Keratinocyte (primary cell): ENCODE measurements at regions not wholly inside any gene's neighbourhood (a gene's known extent, or its start where the extent isn't known, plus 50 kb on each side); places are given as distances from the start of the nearest gene placed in this dataset.

ENCODE experiments used
- DNase-seq: peaks from one replicate; pipeline ENCODE4 v3.0.0-alpha.2; 2011; ENCODE audit warnings: low read depth, missing footprints, low spot score
- FAIRE-seq: peaks from 2 replicates; lab custom pipeline; 2011; peaks lifted over from hg19 to GRCh38; lab: Jason Lieb, UNC
- H2AFZ ChIP-seq: 2 replicates; pipeline ENCODE4 v1.6.0; 2012; ENCODE audit warnings: low read length, control low read depth, inconsistent platforms; ENCODE audit not compliant: control insufficient read depth
- H3K27ac ChIP-seq: 2 replicates; pipeline ENCODE4 v1.5.1; 2011; ENCODE audit warnings: low read length; ENCODE audit not compliant: control insufficient read depth, insufficient read depth
- H3K27me3 ChIP-seq: 3 replicates; pipeline ENCODE4 v1.6.0; 2011; ENCODE audit warnings: low read length; ENCODE audit not compliant: control insufficient read depth, insufficient read depth; ENCODE audit errors: extremely low read depth
- H3K36me3 ChIP-seq, 2 experiments: 2 replicates in 1 of 2; 3 replicates in 1 of 2; pipeline ENCODE4 v1.5.1; 2011; ENCODE audit warnings: low read length in 2 of 2, mild to moderate bottlenecking in 1 of 2; ENCODE audit not compliant: control insufficient read depth in 2 of 2, insufficient read depth in 2 of 2; ENCODE audit errors: extremely low read depth in 1 of 2
- H3K4me1 ChIP-seq: 3 replicates; pipeline ENCODE4 v1.5.1; 2011; ENCODE audit warnings: low read length; ENCODE audit not compliant: control insufficient read depth, insufficient read depth; ENCODE audit errors: extremely low read depth
- H3K4me2 ChIP-seq: 3 replicates; pipeline ENCODE4 v1.6.0; 2011; ENCODE audit warnings: low read depth, low read length; ENCODE audit not compliant: control insufficient read depth, insufficient read depth; ENCODE audit errors: extremely low read depth
- H3K4me3 ChIP-seq, 3 experiments: fragments of 200-600 bp in 1 of 3; sonication (generic) in 1 of 3; 2 replicates in 2 of 3; 3 replicates in 1 of 3; pipeline ENCODE4 v1.5.1; 2011 to 2016; ENCODE audit warnings: low read length in 3 of 3, mild to moderate bottlenecking in 3 of 3, control low read depth in 2 of 3, inconsistent platforms in 1 of 3, low read depth in 1 of 3, mixed read lengths in 1 of 3, mixed run types in 1 of 3, moderate library complexity in 1 of 3; ENCODE audit not compliant: control insufficient read depth in 2 of 3, insufficient read depth in 2 of 3; ENCODE audit errors: extremely low read depth in 1 of 3
- H3K79me2 ChIP-seq: 2 replicates; pipeline ENCODE4 v1.6.0; 2012; ENCODE audit warnings: low read length; ENCODE audit not compliant: control insufficient read depth, insufficient read depth
- H3K9ac ChIP-seq: 3 replicates; pipeline ENCODE4 v1.6.0; 2011; ENCODE audit warnings: low read length; ENCODE audit not compliant: control insufficient read depth, insufficient read depth; ENCODE audit errors: extremely low read depth
- H3K9me1 ChIP-seq: 3 replicates; pipeline ENCODE4 v1.6.0; 2011; ENCODE audit warnings: low read length; ENCODE audit not compliant: control insufficient read depth, insufficient read depth; ENCODE audit errors: extremely low read depth
- H3K9me3 ChIP-seq: 2 replicates; pipeline ENCODE4 v1.5.1; 2012; ENCODE audit warnings: low read depth, low read length; ENCODE audit not compliant: control insufficient read depth
- H4K20me1 ChIP-seq: 3 replicates; pipeline ENCODE4 v1.6.0; 2011; ENCODE audit warnings: low read length; ENCODE audit not compliant: control insufficient read depth, insufficient read depth; ENCODE audit errors: extremely low read depth
- CTCF ChIP-seq, 3 experiments: IDR thresholded peaks in 1 of 3; conservative IDR thresholded peaks in 1 of 3; optimal IDR thresholded peaks in 1 of 3; 2 replicates in 2 of 3; 3 replicates in 1 of 3; pipeline versions ENCODE3 to v1.5.1; 2011; ENCODE audit warnings: low read length in 3 of 3, mild to moderate bottlenecking in 3 of 3, moderate library complexity in 2 of 3, control low read depth in 1 of 3, inconsistent platforms in 1 of 3; ENCODE audit not compliant: insufficient read depth in 2 of 3; ENCODE audit errors: extremely low read depth in 1 of 3
- EZH2 ChIP-seq: IDR thresholded peaks from one replicate; pipeline ENCODE4 v1.6.1; 2012; ENCODE audit warnings: inconsistent platforms, mild to moderate bottlenecking, low read length, moderate library complexity
- dilution Hi-C: fragments of 300-500 bp; cut with MboI; formaldehyde crosslinking; loops from one replicate; pipeline ENCODE4 v1.7.0; 2020; ENCODE audit warnings: low sequenced_read_pairs; ENCODE audit not compliant: extremely low pct_ligation_motif_present

- H2AFZ ChIP-seq = no peak overlapping the region
- no peak overlapping the region for H3K27ac ChIP-seq
- no peak for FAIRE-seq
- TF ChIP-seq CTCF (optimal IDR thresholded peaks at IDR 0.05 in 1 of 3, IDR thresholded peaks at IDR 0.05 in 1 of 3, conservative IDR thresholded peaks at IDR 0.05 in 1 of 3; ENCODE audit: extremely low read depth in 1 of 3, insufficient read depth in 2 of 3, low read length in 3 of 3) (no peak), EZH2 (no peak)
- no peak for DNase-seq
- no peaks in the 10 kb centered on the region for H3K9me1 ChIP-seq
- H3K27me3 ChIP-seq = peaks cover 4% of the 10 kb centered on the region
- dilution Hi-C loops = no loop called here
- H3K9ac ChIP-seq = no peak overlapping the region
- H3K36me3 ChIP-seq = no peaks in the 10 kb centered on the region
- no peaks in the 10 kb centered on the region for H3K4me1 ChIP-seq
- H3K4me2 ChIP-seq = no peak overlapping the region
- no peaks in the 10 kb centered on the region for H4K20me1 ChIP-seq
- no peaks in the 10 kb centered on the region for H3K9me3 ChIP-seq
- H3K79me2 ChIP-seq = no peaks in the 10 kb centered on the region
- no peak overlapping the region for H3K4me3 ChIP-seq
These were observed 77.4 kb upstream of the SLC8A3 start for GRCh38 chr14:70266157-70266556.

GRCh38 chr14:70265422-70265821, 76.7 kb upstream of the SLC8A3 start:
- dilution Hi-C loops = no loop called here
- Histone ChIP-seq H3K79me2 (no peaks in the 10 kb centered on the region), H3K27ac (no peak overlapping the region), H3K36me3 (no peaks in the 10 kb centered on the region), H3K4me2 (no peak overlapping the region), H3K9me3 (no peaks in the 10 kb centered on the region), H3K9ac (no peak overlapping the region), H3K27me3 (peaks cover 4% of the 10 kb centered on the region), H4K20me1 (no peaks in the 10 kb centered on the region), H3K4me1 (no peaks in the 10 kb centered on the region), H2AFZ (no peak overlapping the region), H3K4me3 (no peak overlapping the region), H3K9me1 (no peaks in the 10 kb centered on the region)
- DNase-seq (no peak), FAIRE-seq (no peak)
- TF ChIP-seq EZH2 = no peak
- TF ChIP-seq CTCF (optimal IDR thresholded peaks at IDR 0.05 in 1 of 3, IDR thresholded peaks at IDR 0.05 in 1 of 3, conservative IDR thresholded peaks at IDR 0.05 in 1 of 3; ENCODE audit: extremely low read depth in 1 of 3, insufficient read depth in 2 of 3, low read length in 3 of 3) = no peak
